HT-29 (cell line): ENCODE measurements at regions not wholly inside any gene's neighbourhood (a gene's known extent, or its start where the extent isn't known, plus 50 kb on each side); places are given as distances from the start of the nearest gene placed in this dataset.

ENCODE experiments used
- DNase-seq: peaks from one replicate; pipeline ENCODE4 v3.0.0-alpha.2; 2015; ENCODE audit warnings: low spot score

GRCh38 chr15:93171476-93171875 is 82.5 kb upstream of the RGMA start:
- DNase-seq = no peak

- no peak for DNase-seq
Measured at GRCh38 chr15:93170329-93170728, 81.3 kb upstream of the RGMA start.

- no peak for DNase-seq
Measured at GRCh38 chr15:93168910-93169309, 79.9 kb upstream of the RGMA start.

- no peak for DNase-seq
Measured at GRCh38 chr15:93167291-93167690, 78.3 kb upstream of the RGMA start.

GRCh38 chr15:93166675-93167074 is 77.7 kb upstream of the RGMA start:
- no peak for DNase-seq

- no peak for DNase-seq
Measured at GRCh38 chr15:93165734-93166470, 76.9 kb upstream of the RGMA start.

GRCh38 chr15:93164409-93164808 is 75.4 kb upstream of the RGMA start:
- no peak for DNase-seq

- no peak for DNase-seq
Measured at GRCh38 chr15:93162560-93162959, 73.5 kb upstream of the RGMA start.

GRCh38 chr15:93159930-93160329 is 70.9 kb upstream of the RGMA start:
- DNase-seq = no peak

GRCh38 chr15:93158097-93158900 is 69.3 kb upstream of the RGMA start:
- no peak for DNase-seq

- DNase-seq = no peak
Measured at GRCh38 chr15:93154666-93155065, 65.7 kb upstream of the RGMA start.

GRCh38 chr15:93152951-93153350 is 63.9 kb upstream of the RGMA start:
- no peak for DNase-seq

- DNase-seq = no peak
Measured at GRCh38 chr15:93152360-93152759, 63.3 kb upstream of the RGMA start.

- no peak for DNase-seq
Measured at GRCh38 chr15:93150910-93151881, 62.2 kb upstream of the RGMA start.

GRCh38 chr15:93146601-93147000 is 57.6 kb upstream of the RGMA start:
- no peak for DNase-seq

- no peak for DNase-seq
Measured at GRCh38 chr15:93146196-93146595, 57.2 kb upstream of the RGMA start.

GRCh38 chr15:93144463-93145236 is 55.6 kb upstream of the RGMA start:
- DNase-seq = no peak

GRCh38 chr15:93143186-93143585 is 54.2 kb upstream of the RGMA start:
- no peak for DNase-seq

- DNase-seq = no peak
Measured at GRCh38 chr15:93141371-93141794, 52.4 kb upstream of the RGMA start.

- DNase-seq = no peak
Measured at GRCh38 chr15:93139436-93139835, 50.4 kb upstream of the RGMA start.

GRCh38 chr15:93138681-93139250 is 49.8 kb upstream of the RGMA start:
- DNase-seq = no peak
